Chondrocyte (in vitro differentiated cells): ENCODE measurements at regions not wholly inside any gene's neighbourhood (a gene's known extent, or its start where the extent isn't known, plus 50 kb on each side); places are given as distances from the start of the nearest gene placed in this dataset.
"Not testable (repeated sequence)": the region's sequence is repeated elsewhere in the genome, so short reads cannot be mapped to it uniquely, and the experiment has no call there.

Experiments used
- DNase-seq: peaks from one replicate; pipeline ENCODE4 v3.0.0; 2021; ENCODE audit warnings: mixed read lengths, low spot score
- H3K27ac Mint-ChIP-seq: one replicate; pipeline ENCODE4 v1.8.0; 2021; ENCODE audit warnings: mild to moderate bottlenecking, moderate library complexity, mixed read lengths; ENCODE audit not compliant: unreplicated experiment
- H3K27me3 Mint-ChIP-seq: 2 replicates; pipeline ENCODE4 v1.8.0; 2021; ENCODE audit warnings: low read depth, mixed read lengths
- H3K36me3 Mint-ChIP-seq: 2 replicates; pipeline ENCODE4 v1.8.0; 2021; ENCODE audit warnings: low read depth, mixed read lengths
- H3K4me1 Mint-ChIP-seq: 2 replicates; pipeline ENCODE4 v1.8.0; 2021; ENCODE audit warnings: low read depth, mild to moderate bottlenecking, mixed read lengths
- H3K4me3 Mint-ChIP-seq: one replicate; pipeline ENCODE4 v1.8.0; 2021; ENCODE audit warnings: mild to moderate bottlenecking, moderate library complexity, mixed read lengths; ENCODE audit not compliant: unreplicated experiment
- H3K9me3 Mint-ChIP-seq: 2 replicates; pipeline ENCODE4 v1.8.0; 2021; ENCODE audit warnings: low read depth, mixed read lengths
- CTCF ChIP-seq: fragments of 200-600 bp; sonication (generic); IDR thresholded peaks from 2 replicates; pipeline ENCODE4 v1.5.0; 2021; ENCODE audit warnings: antibody characterized with exemption, mild to moderate bottlenecking, moderate library complexity

GRCh38 chr6:113719545-113719944 lies 137.6 kb upstream of the MARCKS start:
- Mint-ChIP-seq H3K9me3 (no peaks in the 10 kb centered on the region), H3K4me3 (no peak overlapping the region), H3K27me3 (no peaks in the 10 kb centered on the region), H3K27ac (no peak overlapping the region), H3K36me3 (peaks cover 1% of the 10 kb centered on the region), H3K4me1 (peaks cover 7% of the 10 kb centered on the region)
- no peak for TF ChIP-seq CTCF
- no peak for DNase-seq

DNA sequence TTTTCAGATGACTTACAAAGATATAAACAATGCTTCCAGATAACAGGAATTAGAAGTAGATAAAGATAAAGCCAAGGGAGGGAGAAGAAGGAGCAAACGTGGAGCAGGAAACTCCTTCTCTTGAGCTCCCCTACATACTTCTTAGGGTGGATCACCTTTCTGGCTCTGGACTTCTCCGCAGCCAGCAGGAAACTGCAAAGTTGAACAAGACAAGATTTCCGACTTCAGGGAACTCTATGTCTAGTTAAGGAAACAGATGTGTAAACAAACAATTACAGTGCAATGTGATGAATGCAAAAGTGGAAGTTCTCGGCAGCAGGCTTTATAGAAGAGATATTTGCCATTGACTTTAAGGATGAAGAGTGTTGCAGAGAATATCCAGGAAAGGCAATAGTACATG lies 134.0 kb upstream of the MARCKS start:
- no peaks in the 10 kb centered on the region for H3K27me3 Mint-ChIP-seq
- H3K36me3 Mint-ChIP-seq: peaks cover 1% of the 10 kb centered on the region
- no peaks in the 10 kb centered on the region for H3K9me3 Mint-ChIP-seq
- peaks cover 7% of the 10 kb centered on the region for H3K4me1 Mint-ChIP-seq
- H3K27ac Mint-ChIP-seq: no peak overlapping the region
- H3K4me3 Mint-ChIP-seq: no peak overlapping the region
- TF ChIP-seq CTCF: no peak
- no peak for DNase-seq

DNA sequence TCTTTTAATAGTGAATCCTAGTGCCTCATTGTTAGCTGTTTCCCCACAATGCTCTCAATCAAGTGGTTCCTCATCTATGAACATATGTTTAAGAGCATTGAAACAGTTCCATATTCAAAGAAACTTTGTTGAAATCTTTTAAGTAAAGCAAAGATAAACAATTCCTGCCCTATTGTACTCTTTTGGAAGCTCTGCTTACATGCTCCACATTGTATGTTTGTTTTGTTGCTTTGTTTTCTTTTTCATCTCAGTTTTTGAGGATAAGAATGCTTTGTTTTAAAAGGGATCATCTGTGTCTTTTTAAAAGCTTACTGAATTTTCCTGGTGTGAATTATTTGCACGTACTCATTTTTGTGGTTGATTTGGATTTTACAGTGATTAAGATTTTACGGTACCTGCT lies 132.2 kb upstream of the MARCKS start:
- not testable (repeated sequence) for H3K27me3 Mint-ChIP-seq, H3K27ac Mint-ChIP-seq, H3K9me3 Mint-ChIP-seq, H3K4me1 Mint-ChIP-seq, H3K4me3 Mint-ChIP-seq, H3K36me3 Mint-ChIP-seq, DNase-seq

DNA sequence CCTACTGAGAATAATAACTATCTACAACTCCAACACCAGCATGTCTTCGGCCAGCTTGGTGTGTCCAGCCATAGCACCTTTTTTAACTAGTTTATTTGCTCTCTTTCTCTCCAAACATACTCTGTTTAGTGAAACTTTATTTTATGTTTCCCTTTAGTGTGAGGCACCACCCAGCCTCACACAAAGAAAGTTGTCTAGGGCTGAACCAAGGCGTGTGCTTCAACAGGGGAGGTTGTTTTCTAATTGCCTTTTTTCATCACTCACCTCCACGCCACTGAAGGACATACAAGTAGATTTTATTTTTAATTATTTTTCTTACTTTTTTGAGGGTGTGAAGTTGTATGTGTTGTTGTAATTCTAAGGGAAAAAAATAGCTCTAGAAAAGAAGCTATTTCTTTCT lies 125.6 kb upstream of the MARCKS start:
- Mint-ChIP-seq H3K27me3 (no peaks in the 10 kb centered on the region), H3K4me3 (no peak overlapping the region), H3K9me3 (no peaks in the 10 kb centered on the region), H3K27ac (no peak overlapping the region), H3K36me3 (no peaks in the 10 kb centered on the region), H3K4me1 (peaks cover 27% of the 10 kb centered on the region)
- DNase-seq: no peak
- TF ChIP-seq CTCF: no peak

GRCh38 chr6:113732384-113732966 lies 124.7 kb upstream of the MARCKS start:
- Mint-ChIP-seq H3K4me3 (no peak overlapping the region), H3K9me3 (no peaks in the 10 kb centered on the region), H3K4me1 (peaks cover 27% of the 10 kb centered on the region), H3K27me3 (no peaks in the 10 kb centered on the region), H3K36me3 (no peaks in the 10 kb centered on the region), H3K27ac (no peak overlapping the region)
- DNase-seq: no peak
- peak; percentile 44 for TF ChIP-seq CTCF

DNA sequence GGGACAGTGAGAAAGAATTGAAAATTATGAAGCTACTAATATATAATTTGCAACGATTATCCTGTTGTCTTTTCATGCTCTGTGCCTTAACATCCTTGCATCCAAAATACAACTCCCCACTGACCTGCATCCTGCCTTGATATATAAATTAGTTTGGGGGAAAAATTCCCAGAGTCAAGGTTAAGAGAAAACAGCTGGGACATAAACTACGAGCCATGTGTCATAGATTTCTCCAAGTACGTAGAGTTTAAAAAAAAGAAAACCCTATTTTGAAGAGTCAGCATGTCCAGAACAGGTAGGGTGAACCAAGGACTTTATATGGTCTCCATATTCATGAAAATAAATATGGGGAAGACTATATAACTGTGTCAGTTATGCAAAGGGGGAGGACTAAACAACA lies 123.8 kb upstream of the MARCKS start:
- Mint-ChIP-seq H3K27ac (no peak overlapping the region), H3K4me3 (no peak overlapping the region), H3K36me3 (no peaks in the 10 kb centered on the region), H3K27me3 (no peaks in the 10 kb centered on the region), H3K9me3 (no peaks in the 10 kb centered on the region), H3K4me1 (peaks cover 27% of the 10 kb centered on the region)
- no peak for DNase-seq
- TF ChIP-seq CTCF: no peak
